MM.1S (cell line): ENCODE measurements at regions not wholly inside any gene's neighbourhood (a gene's known extent, or its start where the extent isn't known, plus 50 kb on each side); places are given as distances from the start of the nearest gene placed in this dataset.

ENCODE experiments used
- DNase-seq: peaks from one replicate; pipeline ENCODE4 v3.0.0-alpha.2; 2015
- H2AFZ ChIP-seq: fragments of 300-600 bp; sonication (generic); 2 replicates; pipeline ENCODE4 v1.6.0; 2016; ENCODE audit warnings: antibody characterized with exemption, low read length
- H3F3A ChIP-seq: fragments of 300-600 bp; sonication (generic); 2 replicates; pipeline ENCODE4 v1.6.1; 2016; ENCODE audit warnings: mild to moderate bottlenecking, antibody characterized with exemption, low read length, moderate library complexity, mixed read lengths; ENCODE audit not compliant: insufficient read depth
- H3K27ac ChIP-seq: fragments of 300-600 bp; sonication (generic); 2 replicates; pipeline ENCODE4 v1.5.1; 2016; ENCODE audit warnings: mild to moderate bottlenecking, low read length
- H3K27me3 ChIP-seq: fragments of 300-600 bp; sonication (generic); replicated peaks from 2 replicates; pipeline ENCODE4 v1.6.0; 2016; ENCODE audit warnings: low read length; ENCODE audit not compliant: insufficient read depth
- H3K36me3 ChIP-seq: fragments of 300-600 bp; sonication (generic); replicated peaks from 2 replicates; pipeline ENCODE4 v1.6.1; 2016; ENCODE audit warnings: mild to moderate bottlenecking, low read length, mixed read lengths; ENCODE audit not compliant: insufficient read depth
- H3K4me1 ChIP-seq: fragments of 300-600 bp; sonication (generic); 2 replicates; pipeline ENCODE4 v1.6.1; 2016; ENCODE audit warnings: low read length, mixed read lengths
- H3K4me2 ChIP-seq: fragments of 300-600 bp; sonication (generic); 2 replicates; pipeline ENCODE4 v1.6.0; 2016; ENCODE audit warnings: low read depth, low read length
- H3K4me3 ChIP-seq: fragments of 300-600 bp; sonication (generic); 2 replicates; pipeline ENCODE4 v1.5.1; 2016; ENCODE audit warnings: low read length, mixed read lengths
- H3K79me2 ChIP-seq: fragments of 300-600 bp; sonication (generic); 2 replicates; pipeline ENCODE4 v1.6.1; 2016; ENCODE audit warnings: mixed run types, low read length, mixed read lengths
- H3K9ac ChIP-seq: fragments of 300-600 bp; sonication (generic); 2 replicates; pipeline ENCODE4 v1.6.1; 2016; ENCODE audit warnings: low read length, mixed read lengths
- H3K9me2 ChIP-seq: fragments of 300-600 bp; sonication (generic); replicated peaks from 2 replicates; pipeline ENCODE4 v1.6.1; 2016; ENCODE audit warnings: mild to moderate bottlenecking, low read length, mixed read lengths; ENCODE audit not compliant: insufficient read depth
- H3K9me3 ChIP-seq: fragments of 300-600 bp; sonication (generic); replicated peaks from 2 replicates; pipeline ENCODE4 v1.6.1; 2016; ENCODE audit warnings: mild to moderate bottlenecking, low read length, mixed read lengths; ENCODE audit not compliant: insufficient read depth
- H4K20me1 ChIP-seq: fragments of 300-600 bp; sonication (generic); 2 replicates; pipeline ENCODE4 v1.6.1; 2016; ENCODE audit warnings: mild to moderate bottlenecking, low read length, moderate library complexity, mixed read lengths; ENCODE audit not compliant: insufficient read depth
- CTCF ChIP-seq: fragments of 300-600 bp; sonication (generic); IDR thresholded peaks from 2 replicates; pipeline ENCODE4 v1.5.1; 2016; ENCODE audit warnings: antibody characterized with exemption, low read length, mixed read lengths
- EZH2 ChIP-seq: fragments of 300-600 bp; sonication (generic); optimal IDR thresholded peaks from 2 replicates; pipeline ENCODE3; 2017; ENCODE audit warnings: low read depth, mild to moderate bottlenecking, antibody characterized with exemption, low read length, mixed read lengths
- EZH2phosphoT487 ChIP-seq: fragments of 300-600 bp; sonication (generic); IDR thresholded peaks from 2 replicates; pipeline ENCODE4 v1.6.1; 2018; ENCODE audit warnings: antibody characterized with exemption, low read length

DNA sequence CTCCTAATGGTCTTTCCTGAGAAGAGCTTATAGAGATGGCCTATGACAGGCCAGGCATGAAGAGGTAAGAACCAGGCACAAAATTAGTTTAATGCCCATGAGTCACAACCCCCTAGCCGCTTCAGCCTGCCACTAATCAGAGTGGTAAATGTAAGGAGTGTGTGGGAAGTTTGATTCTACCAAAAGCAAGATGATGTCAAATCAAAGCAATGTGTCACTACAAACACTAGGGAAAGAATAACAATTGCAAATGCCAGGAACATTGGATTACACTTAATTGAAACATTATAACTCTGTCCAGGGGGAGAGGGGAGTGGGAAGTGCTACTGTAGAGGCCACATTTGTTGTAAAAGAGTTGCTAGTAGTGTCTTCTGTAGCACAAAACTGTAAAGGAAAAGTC lies 596.6 kb upstream of the AGTR1 start:
- H2AFZ ChIP-seq: no peak overlapping the region
- no peak for DNase-seq
- no peaks in the 10 kb centered on the region for H3K9me3 ChIP-seq
- H3K9ac ChIP-seq: no peak overlapping the region
- H3K9me2 ChIP-seq: no peaks in the 10 kb centered on the region
- H3F3A ChIP-seq: no peaks in the 10 kb centered on the region
- no peaks in the 10 kb centered on the region for H4K20me1 ChIP-seq
- no peaks in the 10 kb centered on the region for H3K27me3 ChIP-seq
- no peak overlapping the region for H3K4me2 ChIP-seq
- no peaks in the 10 kb centered on the region for H3K36me3 ChIP-seq
- H3K27ac ChIP-seq: no peak overlapping the region
- H3K4me1 ChIP-seq: no peaks in the 10 kb centered on the region
- H3K4me3 ChIP-seq: no peak overlapping the region
- no peaks in the 10 kb centered on the region for H3K79me2 ChIP-seq
- TF ChIP-seq EZH2 (no peak), EZH2phosphoT487 (no peak), CTCF (no peak)

GRCh38 chr3:148102156-148102555 lies 595.5 kb upstream of the AGTR1 start:
- H3K9me3 ChIP-seq: no peaks in the 10 kb centered on the region
- TF ChIP-seq EZH2: no peak
- no peak for TF ChIP-seq EZH2phosphoT487
- no peak for TF ChIP-seq CTCF
- no peaks in the 10 kb centered on the region for H3K79me2 ChIP-seq
- no peak overlapping the region for H3K4me3 ChIP-seq
- H3K36me3 ChIP-seq: no peaks in the 10 kb centered on the region
- no peak overlapping the region for H2AFZ ChIP-seq
- H3K4me2 ChIP-seq: no peak overlapping the region
- H3K9ac ChIP-seq: no peak overlapping the region
- H4K20me1 ChIP-seq: no peaks in the 10 kb centered on the region
- no peaks in the 10 kb centered on the region for H3K27me3 ChIP-seq
- no peak for DNase-seq
- H3K27ac ChIP-seq: no peak overlapping the region
- no peaks in the 10 kb centered on the region for H3K4me1 ChIP-seq
- no peaks in the 10 kb centered on the region for H3F3A ChIP-seq
- H3K9me2 ChIP-seq: no peaks in the 10 kb centered on the region

GRCh38 chr3:148106062-148106461 lies 591.6 kb upstream of the AGTR1 start:
- DNase-seq: no peak
- H3K27ac ChIP-seq: no peak overlapping the region
- H3K4me1 ChIP-seq: no peaks in the 10 kb centered on the region

More at GRCh38 chr3:148106062-148106461, 591.6 kb upstream of the AGTR1 start:
- Histone ChIP-seq H2AFZ (no peak overlapping the region), H3K9ac (no peak overlapping the region), H4K20me1 (no peaks in the 10 kb centered on the region), H3K4me2 (no peak overlapping the region), H3K9me2 (no peaks in the 10 kb centered on the region), H3K79me2 (no peaks in the 10 kb centered on the region), H3K9me3 (no peaks in the 10 kb centered on the region), H3K27me3 (no peaks in the 10 kb centered on the region), H3K4me3 (no peak overlapping the region), H3F3A (no peaks in the 10 kb centered on the region), H3K36me3 (no peaks in the 10 kb centered on the region)
- no peak for TF ChIP-seq CTCF
- TF ChIP-seq EZH2: no peak
- TF ChIP-seq EZH2phosphoT487: no peak
